ENCODE measurements at regions not wholly inside any gene's neighbourhood (a gene's known extent, or its start where the extent isn't known, plus 50 kb on each side); places are given as distances from the start of the nearest gene placed in this dataset.

DNA sequence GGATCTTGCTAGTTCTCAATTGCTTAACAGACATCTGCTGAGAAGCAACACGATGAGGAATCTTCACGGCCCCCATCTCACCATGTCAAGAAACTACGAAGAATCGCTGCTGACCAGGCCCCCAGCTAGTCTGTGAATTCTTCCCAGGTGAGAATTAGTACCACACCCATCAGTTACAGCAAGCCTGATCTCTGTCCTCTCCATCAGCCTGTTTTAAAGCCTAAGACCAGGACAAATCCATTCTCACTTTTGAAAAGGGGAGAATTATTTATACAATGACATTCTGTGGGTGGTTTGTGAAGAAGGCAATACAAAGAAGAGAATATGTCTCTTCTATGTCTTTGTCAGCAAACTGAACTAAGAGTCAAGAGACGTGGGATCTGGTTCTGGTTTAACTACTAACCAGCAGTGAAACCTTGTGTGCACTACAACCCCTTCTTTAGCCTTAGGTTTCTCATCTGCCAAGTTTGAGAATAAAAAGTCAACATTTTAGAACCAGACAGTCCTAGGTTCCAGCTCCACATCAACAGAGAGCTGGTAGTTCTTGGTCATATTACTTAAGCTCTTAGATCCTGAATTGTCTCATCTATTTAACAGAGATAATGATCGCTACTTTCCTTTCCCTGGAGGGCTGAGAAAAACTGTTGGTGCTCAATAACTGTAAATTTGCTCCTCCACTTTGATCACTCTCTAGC lies 160.4 kb upstream of the RORA start:
- TF ChIP-seq NFRKB (IDR thresholded peaks at IDR 0.05; ENCODE audit: low read depth) (no peak), SPI1 (IDR thresholded peaks at IDR 0.05; ENCODE audit: borderline replicate concordance, low read depth, low read length) (no peak), CBX5 (IDR thresholded peaks at IDR 0.05; ENCODE audit: borderline replicate concordance, low read depth) (no peak), POLR2AphosphoS5 (IDR thresholded peaks at IDR 0.05; ENCODE audit: control insufficient read depth, insufficient read depth, low read depth, low read length) (no peak), ZMIZ1 (IDR thresholded peaks at IDR 0.05; ENCODE audit: low read depth in 2 of 2, low read length in 2 of 2) (no peak), RAD21 (CRISPR knock-in tag; conservative IDR thresholded peaks at IDR 0.05 in 1 of 2, IDR thresholded peaks at IDR 0.05 in 1 of 2) (no peak)

Measured in K562 (cell line).